Pancreas (tissue), 10 donors: ENCODE measurements at regions not wholly inside any gene's neighbourhood (a gene's known extent, or its start where the extent isn't known, plus 50 kb on each side); places are given as distances from the start of the nearest gene placed in this dataset.
A peak's percentile ranks its signal among the peaks of the same experiment; 100 is the strongest.

Experiments
- ATAC-seq, 4 donors: fragments of 200-7000 bp; cut with Tn5 transposase; one replicate each; pipeline versions ENCODE4 v1.8.0 to v1.9.1; 2020; ENCODE audit warnings: mild to moderate bottlenecking in 4 of 4, moderate library complexity in 4 of 4
- DNase-seq, 6 donors: peaks; one replicate each; pipeline ENCODE4 v3.0.0-alpha.2; 2020
- FAIRE-seq: peaks from 2 replicates; lab custom pipeline; 2012; peaks lifted over from hg19 to GRCh38; lab: Jason Lieb, UNC
- H3K27ac ChIP-seq, 4 donors: fragments of 200-600 bp; sonication (generic); 1 replicate in 3 of 4; 2 replicates in 1 of 4; pipeline versions ENCODE4 v1.5.0 to v1.8.0; 2020
- H3K27me3 ChIP-seq, 4 donors: fragments of 200-600 bp; one replicate each; pipeline ENCODE4 v1.8.0; 2021
- H3K36me3 ChIP-seq, 3 donors: fragments of 200-600 bp; sonication (generic) in 1 of 3; one replicate each; pipeline versions ENCODE4 v1.5.0 to v1.8.0; 2020 to 2021
- H3K4me1 ChIP-seq, 3 donors: fragments of 200-600 bp; one replicate each; pipeline ENCODE4 v1.8.0; 2021
- H3K4me3 ChIP-seq, 4 donors: fragments of 200-600 bp; sonication (generic) in 2 of 4; one replicate each; pipeline versions ENCODE4 v1.5.0 to v1.8.0; 2020 to 2021
- H3K9me3 ChIP-seq, 4 donors: fragments of 200-600 bp; one replicate each; pipeline ENCODE4 v1.8.0; 2021
- WGBS, 2 donors: extraction: QIAGEN DNeasy Blood & Tissue Kit; methylation state at CpG; one replicate each; pipeline ENCODE4 v1.1.7; 2013; 5-methylcytosine and 5-hydroxymethylcytosine counted together
- intact Hi-C, 3 donors: fragments of 100-400 bp; cut with DNase I; formaldehyde crosslinking; loops; one replicate each; pipeline versions ENCODE4 v1.11.1 to v1.14.2; 2022
- TF ChIP-seq, protein P1 (sequence below), 4 donors: fragments of 200-600 bp; sonication (generic) in 3 of 4; IDR thresholded peaks; one replicate each; pipeline versions ENCODE4 v1.5.0 to v1.8.0; 2021; ENCODE audit warnings: antibody characterized with exemption in 4 of 4
- donor health status: healthy with polysubstance abuse.
- donor health status: DM: no; HTN: no; CAD: no; lungs with moderate emphysema.
- donor health status: DM: no; HTN: no; CAD: no.
- donor health status: control.
- donor health status: control.
- donor health status: Bipolar disorder and iron deficiency.
- donor health status: DM: yes; HTN: yes; CAD: no.
- donor health status: DM: no; HTN: no; CAD: no.
- donor health status: DM: no; HTN: no; CAD: no.
- donor health status: DM: yes; HTN: yes; CAD: no.

DNA sequence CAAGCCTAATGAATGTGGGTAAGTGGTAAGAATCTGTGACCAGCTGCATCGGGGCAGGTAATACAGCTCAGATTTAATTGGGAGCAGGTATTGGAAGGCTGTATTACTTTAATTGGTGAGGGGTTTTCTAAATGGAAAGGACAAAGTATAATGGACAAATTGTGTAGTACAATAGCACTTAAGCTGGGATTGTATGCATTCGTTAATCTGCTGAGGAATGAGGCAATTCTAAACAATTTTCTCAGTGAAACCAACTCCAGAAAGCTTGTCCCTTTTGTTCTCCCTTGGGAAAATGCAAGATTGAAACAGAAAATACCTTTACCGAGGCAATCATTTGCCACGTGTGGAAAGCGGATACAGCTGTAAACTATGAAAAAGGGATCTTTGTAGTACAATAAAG lies 801.6 kb upstream of the POU3F3 start:
- ATAC-seq, result no peak
- no peak overlapping the region for H3K27ac ChIP-seq
- intact Hi-C loops, result no loop called here
- no peaks in the 10 kb centered on the region for H3K9me3 ChIP-seq
- H3K4me1 ChIP-seq, result no peaks in the 10 kb centered on the region
- 52 to 66% methylated on average over 5 of the region's 5 CpGs for WGBS, 2 donors
- H3K4me3 ChIP-seq, result no peak overlapping the region
- no peaks in the 10 kb centered on the region for H3K27me3 ChIP-seq
- FAIRE-seq, result no peak
- TF ChIP-seq, protein P1, sequence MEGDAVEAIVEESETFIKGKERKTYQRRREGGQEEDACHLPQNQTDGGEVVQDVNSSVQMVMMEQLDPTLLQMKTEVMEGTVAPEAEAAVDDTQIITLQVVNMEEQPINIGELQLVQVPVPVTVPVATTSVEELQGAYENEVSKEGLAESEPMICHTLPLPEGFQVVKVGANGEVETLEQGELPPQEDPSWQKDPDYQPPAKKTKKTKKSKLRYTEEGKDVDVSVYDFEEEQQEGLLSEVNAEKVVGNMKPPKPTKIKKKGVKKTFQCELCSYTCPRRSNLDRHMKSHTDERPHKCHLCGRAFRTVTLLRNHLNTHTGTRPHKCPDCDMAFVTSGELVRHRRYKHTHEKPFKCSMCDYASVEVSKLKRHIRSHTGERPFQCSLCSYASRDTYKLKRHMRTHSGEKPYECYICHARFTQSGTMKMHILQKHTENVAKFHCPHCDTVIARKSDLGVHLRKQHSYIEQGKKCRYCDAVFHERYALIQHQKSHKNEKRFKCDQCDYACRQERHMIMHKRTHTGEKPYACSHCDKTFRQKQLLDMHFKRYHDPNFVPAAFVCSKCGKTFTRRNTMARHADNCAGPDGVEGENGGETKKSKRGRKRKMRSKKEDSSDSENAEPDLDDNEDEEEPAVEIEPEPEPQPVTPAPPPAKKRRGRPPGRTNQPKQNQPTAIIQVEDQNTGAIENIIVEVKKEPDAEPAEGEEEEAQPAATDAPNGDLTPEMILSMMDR (IDR thresholded peaks at IDR 0.05), result no peak
- H3K36me3 ChIP-seq, result no peaks in the 10 kb centered on the region
- no peak for DNase-seq

DNA sequence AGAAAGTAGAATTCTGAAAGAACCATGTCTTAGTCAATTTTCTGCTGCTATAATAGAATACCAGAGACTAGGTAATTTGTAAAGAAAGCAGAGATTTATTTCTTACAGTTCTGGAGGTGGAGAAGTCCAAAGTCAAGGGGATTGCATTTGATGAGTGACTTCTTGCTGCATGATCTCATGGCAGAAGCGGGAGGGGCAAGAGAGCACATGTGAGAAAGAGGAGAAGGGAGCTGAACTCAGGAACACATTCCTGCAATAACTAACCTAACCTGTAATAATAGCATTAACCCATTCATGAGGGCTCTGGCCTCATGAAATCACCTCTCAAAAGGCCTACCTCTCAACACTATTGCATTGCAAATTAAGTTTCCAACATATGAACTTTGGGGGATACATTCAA lies 797.5 kb upstream of the POU3F3 start:
- intact Hi-C loops, result no loop called here
- DNase-seq, result no peak
- no peaks in the 10 kb centered on the region for H3K9me3 ChIP-seq
- no peak overlapping the region for H3K27ac ChIP-seq
- H3K36me3 ChIP-seq, result no peaks in the 10 kb centered on the region
- no peaks in the 10 kb centered on the region for H3K4me1 ChIP-seq
- H3K4me3 ChIP-seq, result no peak overlapping the region
- no peak for ATAC-seq
- no peak for FAIRE-seq
- TF ChIP-seq, protein P1 (IDR thresholded peaks at IDR 0.05), result no peak
- WGBS, 2 donors, result 81 to 82% methylated on average over 1 of the region's 1 CpG
- H3K27me3 ChIP-seq, result peaks cover 0 to 3% (median 0%) of the 10 kb centered on the region in 4 donors

DNA sequence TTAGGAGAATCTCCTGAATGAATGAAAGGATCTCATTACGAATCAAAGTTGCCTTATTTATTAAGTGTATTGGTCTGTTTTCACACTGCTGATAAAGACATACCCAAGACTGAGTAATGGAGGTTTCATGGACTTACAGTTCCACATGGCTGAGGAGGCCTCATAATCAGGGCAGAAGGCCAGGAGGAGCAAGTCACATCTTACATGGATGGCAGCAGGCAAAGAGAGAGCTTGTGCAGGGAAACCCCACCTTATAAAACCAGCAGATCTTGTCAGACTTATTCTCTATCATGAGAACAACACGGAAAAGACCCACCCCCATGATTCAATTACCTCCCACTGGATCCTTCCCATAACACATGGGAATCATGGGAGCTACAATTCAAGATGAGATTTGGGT lies 785.2 kb upstream of the POU3F3 start:
- H3K4me1 ChIP-seq, result no peaks in the 10 kb centered on the region
- ATAC-seq, result no peak
- DNase-seq, result no peak
- H3K9me3 ChIP-seq, result no peaks in the 10 kb centered on the region
- no peak overlapping the region for H3K4me3 ChIP-seq
- H3K27ac ChIP-seq, result no peak overlapping the region
- no peaks in the 10 kb centered on the region for H3K27me3 ChIP-seq
- WGBS, 2 donors, result 44 to 52% methylated on average over 2 of the region's 2 CpGs
- TF ChIP-seq, protein P1 (IDR thresholded peaks at IDR 0.05), result no peak
- intact Hi-C loops, result no loop called here
- FAIRE-seq, result no peak
- no peaks in the 10 kb centered on the region for H3K36me3 ChIP-seq

DNA sequence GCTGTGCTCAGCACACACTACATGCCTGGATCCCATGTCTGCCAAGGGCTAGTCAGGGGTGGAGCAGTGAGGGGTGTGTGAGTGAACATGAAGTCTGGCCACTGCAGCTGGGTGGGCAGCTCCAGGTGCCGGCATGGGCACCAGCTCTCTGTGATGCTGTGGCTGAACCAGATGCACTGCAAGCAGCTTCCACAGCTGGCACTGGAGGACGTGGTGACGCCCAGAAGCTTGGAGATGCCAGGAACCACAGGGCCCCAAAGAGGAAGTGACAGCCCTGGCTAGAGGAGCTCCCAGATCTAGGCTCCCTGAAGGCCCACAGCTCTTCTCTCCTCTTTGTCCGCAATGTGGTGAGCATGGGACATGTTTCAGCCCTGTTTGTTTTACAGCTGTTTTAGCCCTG lies 776.3 kb upstream of the POU3F3 start:
- H3K27ac ChIP-seq, result no peak overlapping the region
- TF ChIP-seq, protein P1 (IDR thresholded peaks at IDR 0.05), result no peak
- no peaks in the 10 kb centered on the region for H3K4me1 ChIP-seq
- H3K27me3 ChIP-seq, result no peaks in the 10 kb centered on the region
- DNase-seq (peak in 1 of 6 donors; percentile 30), FAIRE-seq (no peak), ATAC-seq (no peak)
- no peaks in the 10 kb centered on the region for H3K36me3 ChIP-seq
- intact Hi-C loops, result no loop called here
- H3K9me3 ChIP-seq, result no peaks in the 10 kb centered on the region
- 59 to 85% methylated on average over 4 of the region's 4 CpGs for WGBS, 2 donors
- no peak overlapping the region for H3K4me3 ChIP-seq

DNA sequence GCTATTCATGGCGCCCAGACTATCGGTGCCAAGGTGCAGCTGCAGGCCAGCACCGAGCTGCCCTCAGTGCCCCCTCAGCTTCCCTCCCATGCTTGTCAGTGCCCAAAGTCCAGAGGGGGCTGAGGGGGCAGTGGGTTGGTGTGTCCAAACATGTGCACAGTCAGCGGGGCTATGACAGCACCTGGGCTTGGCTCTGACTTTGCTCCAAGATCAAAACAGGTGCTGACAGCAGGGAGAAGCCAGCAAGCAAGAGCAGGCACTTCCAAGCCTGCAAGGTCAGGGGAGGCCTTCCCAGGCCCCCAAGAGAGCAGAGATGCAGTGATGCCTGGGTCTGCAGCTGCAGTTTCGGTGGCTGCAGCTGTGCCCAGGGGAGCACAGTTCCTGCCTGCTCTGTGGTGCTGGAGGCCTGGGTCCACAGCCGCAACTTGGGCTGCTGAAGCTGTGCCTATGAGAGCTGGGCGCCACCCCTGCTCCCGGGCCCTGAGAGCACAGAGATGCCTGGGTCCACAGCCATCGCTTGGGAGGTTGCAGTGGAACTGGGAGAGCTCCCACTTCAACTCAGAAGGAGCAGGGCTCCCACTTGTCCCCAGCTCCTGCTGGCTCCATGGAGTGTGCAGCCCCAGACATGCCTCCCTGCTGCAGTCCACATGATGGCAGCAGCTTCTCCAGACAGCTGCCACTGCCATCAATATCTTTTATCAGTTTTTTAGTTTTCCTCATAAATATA lies 775.3 kb upstream of the POU3F3 start:
- TF ChIP-seq, protein P1 (IDR thresholded peaks at IDR 0.05), result no peak
- Histone ChIP-seq H3K4me1 (no peaks in the 10 kb centered on the region), H3K36me3 (no peaks in the 10 kb centered on the region), H3K9me3 (no peaks in the 10 kb centered on the region), H3K27me3 (no peaks in the 10 kb centered on the region), H3K27ac (no peak overlapping the region), H3K4me3 (no peak overlapping the region)
- DNase-seq, result peak in 1 of 6 donors; percentile 41
- no peak for FAIRE-seq
- intact Hi-C loops, result no loop called here
- ATAC-seq, result no peak
- WGBS, 2 donors, result 72 to 83% methylated on average over 9 of the region's 9 CpGs
